T follicular helper cell (primary cell): ENCODE measurements at regions not wholly inside any gene's neighbourhood (a gene's known extent, or its start where the extent isn't known, plus 50 kb on each side); places are given as distances from the start of the nearest gene placed in this dataset.

ENCODE experiments used
- DNase-seq: peaks from one replicate; pipeline ENCODE4 v3.0.0-alpha.2; 2020; ENCODE audit warnings: low read depth

GRCh38 chr12:84603484-84604248, 308.9 kb downstream of the SLC6A15 start:
- DNase-seq, result no peak

GRCh38 chr12:84601483-84601882, 311.1 kb downstream of the SLC6A15 start:
- no peak for DNase-seq

GRCh38 chr12:84599539-84599938, 313.1 kb downstream of the SLC6A15 start:
- DNase-seq, result no peak

- no peak for DNase-seq
Measured at GRCh38 chr12:84596266-84596665, 316.3 kb downstream of the SLC6A15 start.

GRCh38 chr12:84594157-84594556, 318.4 kb downstream of the SLC6A15 start:
- DNase-seq, result no peak

- no peak for DNase-seq
Measured at GRCh38 chr12:84585776-84586395, 326.7 kb downstream of the SLC6A15 start.

GRCh38 chr12:84572196-84572595, 340.4 kb downstream of the SLC6A15 start:
- no peak for DNase-seq

- no peak for DNase-seq
Measured at GRCh38 chr12:84562331-84562730, 350.3 kb downstream of the SLC6A15 start.

- no peak for DNase-seq
Measured at GRCh38 chr12:84561351-84561750, 351.2 kb downstream of the SLC6A15 start.

GRCh38 chr12:84554199-84554723, 358.3 kb downstream of the SLC6A15 start:
- no peak for DNase-seq

- DNase-seq, result no peak
Measured at GRCh38 chr12:84553331-84554117, 359.1 kb downstream of the SLC6A15 start.

- DNase-seq, result no peak
Measured at GRCh38 chr12:84551373-84551772, 361.2 kb downstream of the SLC6A15 start.

GRCh38 chr12:84550518-84550917, 362.1 kb downstream of the SLC6A15 start:
- DNase-seq, result no peak

GRCh38 chr12:84542289-84542688, 370.3 kb downstream of the SLC6A15 start:
- no peak for DNase-seq

- DNase-seq, result no peak
Measured at GRCh38 chr12:84537666-84538065, 374.9 kb downstream of the SLC6A15 start.

GRCh38 chr12:84512751-84513150, 399.8 kb downstream of the SLC6A15 start:
- DNase-seq, result no peak

- DNase-seq, result no peak
Measured at GRCh38 chr12:84508851-84509260, 403.7 kb downstream of the SLC6A15 start.

GRCh38 chr12:84507956-84508850, 404.4 kb downstream of the SLC6A15 start:
- DNase-seq, result no peak

GRCh38 chr12:84506282-84506681, 406.3 kb downstream of the SLC6A15 start:
- no peak for DNase-seq

- no peak for DNase-seq
Measured at GRCh38 chr12:84502907-84503787, 409.5 kb downstream of the SLC6A15 start.
